ENCODE measurements at regions not wholly inside any gene's neighbourhood (a gene's known extent, or its start where the extent isn't known, plus 50 kb on each side); places are given as distances from the start of the nearest gene placed in this dataset.

DNA sequence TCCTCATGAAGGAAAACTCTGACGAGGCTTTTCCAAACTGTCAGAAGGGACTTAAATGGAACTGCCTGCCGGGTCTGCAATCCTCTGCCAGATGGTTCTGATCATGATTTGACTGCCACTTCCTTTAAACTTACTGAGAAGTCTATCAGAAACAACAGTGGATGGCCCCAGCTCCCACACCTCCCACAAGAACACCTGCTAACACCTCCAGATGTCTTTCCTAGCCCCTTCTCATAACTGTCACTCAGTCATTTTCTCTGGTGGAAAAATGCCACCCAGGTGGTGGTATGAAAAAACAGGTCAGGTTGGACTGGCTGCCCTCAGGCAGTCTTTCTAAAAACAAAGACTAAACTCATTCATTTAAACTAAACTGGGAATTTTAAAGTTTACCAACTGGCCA, 66.7 kb upstream of the ABCD3 start:
- TF ChIP-seq, protein P1, sequence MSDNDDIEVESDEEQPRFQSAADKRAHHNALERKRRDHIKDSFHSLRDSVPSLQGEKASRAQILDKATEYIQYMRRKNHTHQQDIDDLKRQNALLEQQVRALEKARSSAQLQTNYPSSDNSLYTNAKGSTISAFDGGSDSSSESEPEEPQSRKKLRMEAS (CRISPR knock-in tag; IDR thresholded peaks at IDR 0.05), result no peak
- TF ChIP-seq, protein P2, sequence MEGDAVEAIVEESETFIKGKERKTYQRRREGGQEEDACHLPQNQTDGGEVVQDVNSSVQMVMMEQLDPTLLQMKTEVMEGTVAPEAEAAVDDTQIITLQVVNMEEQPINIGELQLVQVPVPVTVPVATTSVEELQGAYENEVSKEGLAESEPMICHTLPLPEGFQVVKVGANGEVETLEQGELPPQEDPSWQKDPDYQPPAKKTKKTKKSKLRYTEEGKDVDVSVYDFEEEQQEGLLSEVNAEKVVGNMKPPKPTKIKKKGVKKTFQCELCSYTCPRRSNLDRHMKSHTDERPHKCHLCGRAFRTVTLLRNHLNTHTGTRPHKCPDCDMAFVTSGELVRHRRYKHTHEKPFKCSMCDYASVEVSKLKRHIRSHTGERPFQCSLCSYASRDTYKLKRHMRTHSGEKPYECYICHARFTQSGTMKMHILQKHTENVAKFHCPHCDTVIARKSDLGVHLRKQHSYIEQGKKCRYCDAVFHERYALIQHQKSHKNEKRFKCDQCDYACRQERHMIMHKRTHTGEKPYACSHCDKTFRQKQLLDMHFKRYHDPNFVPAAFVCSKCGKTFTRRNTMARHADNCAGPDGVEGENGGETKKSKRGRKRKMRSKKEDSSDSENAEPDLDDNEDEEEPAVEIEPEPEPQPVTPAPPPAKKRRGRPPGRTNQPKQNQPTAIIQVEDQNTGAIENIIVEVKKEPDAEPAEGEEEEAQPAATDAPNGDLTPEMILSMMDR (IDR thresholded peaks at IDR 0.05), result no peak
- TF ChIP-seq, protein P3, sequence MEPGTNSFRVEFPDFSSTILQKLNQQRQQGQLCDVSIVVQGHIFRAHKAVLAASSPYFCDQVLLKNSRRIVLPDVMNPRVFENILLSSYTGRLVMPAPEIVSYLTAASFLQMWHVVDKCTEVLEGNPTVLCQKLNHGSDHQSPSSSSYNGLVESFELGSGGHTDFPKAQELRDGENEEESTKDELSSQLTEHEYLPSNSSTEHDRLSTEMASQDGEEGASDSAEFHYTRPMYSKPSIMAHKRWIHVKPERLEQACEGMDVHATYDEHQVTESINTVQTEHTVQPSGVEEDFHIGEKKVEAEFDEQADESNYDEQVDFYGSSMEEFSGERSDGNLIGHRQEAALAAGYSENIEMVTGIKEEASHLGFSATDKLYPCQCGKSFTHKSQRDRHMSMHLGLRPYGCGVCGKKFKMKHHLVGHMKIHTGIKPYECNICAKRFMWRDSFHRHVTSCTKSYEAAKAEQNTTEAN (CRISPR knock-in tag; IDR thresholded peaks at IDR 0.05), result no peak
- TF ChIP-seq NFYB (CRISPR knock-in tag; conservative IDR thresholded peaks at IDR 0.05; ENCODE audit: low read depth), result no peak
- TF ChIP-seq NFATC4 (CRISPR knock-in tag; IDR thresholded peaks at IDR 0.05), result no peak
- no peak for TF ChIP-seq NR1H2 (CRISPR knock-in tag; IDR thresholded peaks at IDR 0.05)
